Medulla oblongata (tissue), 1 donor: ENCODE measurements at regions not wholly inside any gene's neighbourhood (a gene's known extent, or its start where the extent isn't known, plus 50 kb on each side); places are given as distances from the start of the nearest gene placed in this dataset.

Source experiments
- DNase-seq: peaks from one replicate; pipeline ENCODE4 v3.0.0-alpha.2; 2015; ENCODE audit errors: extremely low spot score

GRCh38 chr4:1511441-1512041 is 105.3 kb upstream of the NKX1-1 start:
- DNase-seq, result peak; percentile 75

GRCh38 chr4:1510931-1511330 is 104.7 kb upstream of the NKX1-1 start:
- no peak for DNase-seq

GRCh38 chr4:1509366-1509765 is 103.1 kb upstream of the NKX1-1 start:
- no peak for DNase-seq

- DNase-seq, result no peak
These were observed 102.2 kb upstream of the NKX1-1 start for GRCh38 chr4:1508161-1509160.

GRCh38 chr4:1506956-1507721 is 100.9 kb upstream of the NKX1-1 start:
- DNase-seq, result no peak

- DNase-seq, result no peak
These were observed 99.5 kb upstream of the NKX1-1 start for GRCh38 chr4:1505511-1506460.

GRCh38 chr4:1504595-1505500 is 98.6 kb upstream of the NKX1-1 start:
- DNase-seq, result no peak

GRCh38 chr4:1503583-1504471 is 97.6 kb upstream of the NKX1-1 start:
- DNase-seq, result no peak

- no peak for DNase-seq
These were observed 96.7 kb upstream of the NKX1-1 start for GRCh38 chr4:1502976-1503375.

GRCh38 chr4:1502501-1502886 is 96.3 kb upstream of the NKX1-1 start:
- DNase-seq, result no peak

GRCh38 chr4:1501754-1502500 is 95.7 kb upstream of the NKX1-1 start:
- DNase-seq, result no peak

GRCh38 chr4:1500966-1501753 is 94.9 kb upstream of the NKX1-1 start:
- DNase-seq, result no peak

- no peak for DNase-seq
These were observed 94.2 kb upstream of the NKX1-1 start for GRCh38 chr4:1500231-1500965.

GRCh38 chr4:1499465-1499864 is 93.2 kb upstream of the NKX1-1 start:
- DNase-seq, result no peak

- DNase-seq, result no peak
These were observed 91.1 kb upstream of the NKX1-1 start for GRCh38 chr4:1497189-1497801.

GRCh38 chr4:1496116-1496642 is 89.9 kb upstream of the NKX1-1 start:
- DNase-seq, result no peak
